ENCODE measurements at regions not wholly inside any gene's neighbourhood (a gene's known extent, or its start where the extent isn't known, plus 50 kb on each side); places are given as distances from the start of the nearest gene placed in this dataset.

- H3K9me3 ChIP-seq: no peaks in the 10 kb centered on the region
- H3K27ac ChIP-seq: no peak overlapping the region
- no peak for ATAC-seq
- no peak overlapping the region for H3K4me3 ChIP-seq
- DNase-seq: no peak
- FAIRE-seq: no peak
- 35 to 45% methylated on average over 1 of the region's 1 CpG for WGBS, 2 donors
- no peak for TF ChIP-seq CTCF (IDR thresholded peaks at IDR 0.05)
- H3K36me3 ChIP-seq: no peaks in the 10 kb centered on the region
- H3K27me3 ChIP-seq: no peaks in the 10 kb centered on the region
- intact Hi-C loops (cut with DNase I): no loop called here
- no peaks in the 10 kb centered on the region for H3K4me1 ChIP-seq
These were observed 320.2 kb downstream of the MAT2B start for GRCh38 chr5:163825661-163826060.

DNA sequence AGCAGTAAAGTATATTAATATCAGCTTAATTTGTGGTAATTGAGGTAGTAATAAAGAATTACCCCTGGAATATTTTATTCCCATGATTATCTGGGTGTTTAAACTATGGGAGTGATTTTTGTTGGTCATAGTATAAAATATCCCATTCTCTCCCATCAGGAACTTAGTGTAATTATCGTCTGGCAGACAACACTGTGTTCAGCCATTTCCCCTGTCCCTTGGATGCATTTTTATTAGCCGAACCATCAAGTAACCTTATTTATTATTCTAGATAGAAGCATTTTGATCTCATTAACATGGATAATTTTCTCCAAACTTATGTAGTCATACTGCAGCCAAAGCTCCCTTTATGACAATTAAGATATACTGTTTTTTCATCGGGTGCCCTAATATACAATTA lies 320.8 kb downstream of the MAT2B start:
- Histone ChIP-seq H3K27me3 (no peaks in the 10 kb centered on the region), H3K4me1 (no peaks in the 10 kb centered on the region), H3K36me3 (no peaks in the 10 kb centered on the region), H3K9me3 (no peaks in the 10 kb centered on the region), H3K27ac (no peak overlapping the region), H3K4me3 (no peak overlapping the region)
- FAIRE-seq: no peak
- no peak for TF ChIP-seq CTCF (IDR thresholded peaks at IDR 0.05)
- no peak for ATAC-seq
- WGBS, 2 donors: 74 to 76% methylated on average over 3 of the region's 3 CpGs
- intact Hi-C loops (cut with DNase I): no loop called here
- DNase-seq: no peak

GRCh38 chr5:163832155-163832554 lies 326.7 kb downstream of the MAT2B start:
- TF ChIP-seq CTCF (IDR thresholded peaks at IDR 0.05): no peak
- Histone ChIP-seq H3K36me3 (no peaks in the 10 kb centered on the region), H3K27me3 (no peaks in the 10 kb centered on the region), H3K4me1 (no peaks in the 10 kb centered on the region), H3K27ac (no peak overlapping the region), H3K9me3 (no peaks in the 10 kb centered on the region), H3K4me3 (no peak overlapping the region)
- intact Hi-C loops (cut with DNase I): no loop called here
- FAIRE-seq (no peak), DNase-seq (no peak), ATAC-seq (no peak)
- 65 to 77% methylated on average over 4 of the region's 4 CpGs for WGBS, 2 donors

DNA sequence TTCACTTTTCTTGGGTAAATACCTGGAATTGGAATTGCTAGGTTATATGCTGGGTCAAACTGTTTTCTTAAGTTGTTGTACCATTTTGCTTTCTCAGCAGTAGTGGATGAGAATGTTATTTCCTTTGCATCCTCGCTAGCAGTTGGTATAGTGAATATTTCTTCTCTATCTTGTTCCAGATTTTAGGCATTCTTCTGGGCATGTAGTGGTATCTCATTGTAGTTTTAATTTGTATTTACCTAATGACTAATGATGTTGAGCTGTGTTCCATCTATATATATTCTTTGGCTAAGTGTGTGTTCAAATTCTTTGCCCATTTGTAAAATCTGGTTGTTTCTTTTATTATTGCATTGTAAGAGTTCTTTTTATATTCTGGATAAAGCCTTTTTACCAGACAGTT lies 333.3 kb downstream of the MAT2B start:
- intact Hi-C loops (cut with DNase I): no loop called here
- FAIRE-seq (no peak), ATAC-seq (no peak), DNase-seq (no peak)
- H3K4me3 ChIP-seq: no peak overlapping the region
- H3K4me1 ChIP-seq: no peaks in the 10 kb centered on the region
- no peak for TF ChIP-seq CTCF (IDR thresholded peaks at IDR 0.05)
- H3K27me3 ChIP-seq: no peaks in the 10 kb centered on the region
- WGBS, 2 donors: 58 to 67% methylated on average over 1 of the region's 1 CpG
- no peaks in the 10 kb centered on the region for H3K36me3 ChIP-seq
- no peaks in the 10 kb centered on the region for H3K9me3 ChIP-seq
- H3K27ac ChIP-seq: no peak overlapping the region

DNA sequence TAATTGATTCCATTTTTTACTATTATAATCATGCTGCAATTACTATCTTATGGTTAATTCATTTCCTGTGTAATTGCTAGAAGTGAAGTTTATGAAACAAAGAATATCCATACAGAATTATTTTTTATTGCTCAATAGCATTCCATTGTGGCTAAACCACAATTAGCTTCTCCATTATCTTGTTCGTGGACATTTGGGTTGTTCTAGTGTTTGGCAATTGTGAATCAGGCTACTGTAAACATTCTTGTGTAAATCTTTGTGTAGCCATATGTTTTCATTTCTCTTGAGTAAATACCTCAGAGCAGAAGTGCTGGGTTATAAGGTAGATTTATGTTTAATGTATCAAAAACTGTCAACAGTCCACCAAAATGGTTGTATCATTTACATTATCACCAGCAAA lies 341.1 kb downstream of the MAT2B start:
- intact Hi-C loops (cut with DNase I): no loop called here
- no peak for FAIRE-seq
- Histone ChIP-seq H3K27me3 (no peaks in the 10 kb centered on the region), H3K4me1 (no peaks in the 10 kb centered on the region), H3K4me3 (no peak overlapping the region), H3K27ac (no peak overlapping the region), H3K36me3 (no peaks in the 10 kb centered on the region), H3K9me3 (no peaks in the 10 kb centered on the region)
- WGBS, 2 donors: 6 to 17% methylated on average over 1 of the region's 1 CpG
- DNase-seq: no peak
- no peak for TF ChIP-seq CTCF (IDR thresholded peaks at IDR 0.05)
- ATAC-seq: no peak

Measured in pancreas (tissue), 10 donors.